ENCODE measurements at regions not wholly inside any gene's neighbourhood (a gene's known extent, or its start where the extent isn't known, plus 50 kb on each side); places are given as distances from the start of the nearest gene placed in this dataset.

- TF ChIP-seq CTCF (IDR thresholded peaks at IDR 0.05): no peak
- Histone ChIP-seq H3K36me3 (no peaks in the 10 kb centered on the region), H3K4me3 (ENCODE audit: low read depth in 1 of 2, low read length in 1 of 2) (no peak overlapping the region), H3K27me3 (peaks cover 24% of the 10 kb centered on the region), H3K27ac (no peak overlapping the region), H3K9me3 (no peaks in the 10 kb centered on the region), H3K4me1 (ENCODE audit: control insufficient read depth in 1 of 2, insufficient read depth in 1 of 2, low read depth in 1 of 2, low read length in 1 of 2) (no peaks in the 10 kb centered on the region)
Measured at GRCh38 chr7:42489299-42489698, 252.3 kb upstream of the GLI3 start.

- H3K4me1 ChIP-seq (ENCODE audit: control insufficient read depth in 1 of 2, insufficient read depth in 1 of 2, low read depth in 1 of 2, low read length in 1 of 2): no peaks in the 10 kb centered on the region
- no peaks in the 10 kb centered on the region for H3K36me3 ChIP-seq
- no peak overlapping the region for H3K27ac ChIP-seq
- H3K27me3 ChIP-seq: no peaks in the 10 kb centered on the region
- no peaks in the 10 kb centered on the region for H3K9me3 ChIP-seq
- H3K4me3 ChIP-seq (ENCODE audit: low read depth in 1 of 2, low read length in 1 of 2): no peak overlapping the region
- TF ChIP-seq CTCF (IDR thresholded peaks at IDR 0.05): no peak
Measured at GRCh38 chr7:42485301-42485766, 248.3 kb upstream of the GLI3 start.

GRCh38 chr7:42483886-42484285 lies 246.9 kb upstream of the GLI3 start:
- no peak for TF ChIP-seq CTCF (IDR thresholded peaks at IDR 0.05)
- no peak overlapping the region for H3K27ac ChIP-seq
- H3K4me1 ChIP-seq (ENCODE audit: control insufficient read depth in 1 of 2, insufficient read depth in 1 of 2, low read depth in 1 of 2, low read length in 1 of 2): no peaks in the 10 kb centered on the region

GRCh38 chr7:42479816-42480633 lies 243.0 kb upstream of the GLI3 start:
- TF ChIP-seq CTCF (IDR thresholded peaks at IDR 0.05): no peak
- Histone ChIP-seq H3K4me3 (ENCODE audit: low read depth in 1 of 2, low read length in 1 of 2) (no peak overlapping the region), H3K27ac (no peak overlapping the region), H3K27me3 (no peaks in the 10 kb centered on the region), H3K9me3 (no peaks in the 10 kb centered on the region), H3K36me3 (no peaks in the 10 kb centered on the region), H3K4me1 (ENCODE audit: control insufficient read depth in 1 of 2, insufficient read depth in 1 of 2, low read depth in 1 of 2, low read length in 1 of 2) (no peaks in the 10 kb centered on the region)

More at GRCh38 chr7:42483886-42484285, 246.9 kb upstream of the GLI3 start:
- H3K9me3 ChIP-seq: no peaks in the 10 kb centered on the region
- H3K36me3 ChIP-seq: no peaks in the 10 kb centered on the region
- no peaks in the 10 kb centered on the region for H3K27me3 ChIP-seq
- no peak overlapping the region for H3K4me3 ChIP-seq (ENCODE audit: low read depth in 1 of 2, low read length in 1 of 2)

GRCh38 chr7:42479452-42479815 lies 242.4 kb upstream of the GLI3 start:
- TF ChIP-seq CTCF (IDR thresholded peaks at IDR 0.05): no peak
- Histone ChIP-seq H3K4me1 (ENCODE audit: control insufficient read depth in 1 of 2, insufficient read depth in 1 of 2, low read depth in 1 of 2, low read length in 1 of 2) (no peaks in the 10 kb centered on the region), H3K9me3 (no peaks in the 10 kb centered on the region), H3K4me3 (ENCODE audit: low read depth in 1 of 2, low read length in 1 of 2) (no peak overlapping the region), H3K36me3 (no peaks in the 10 kb centered on the region), H3K27ac (no peak overlapping the region), H3K27me3 (no peaks in the 10 kb centered on the region)
